ENCODE measurements at regions not wholly inside any gene's neighbourhood (a gene's known extent, or its start where the extent isn't known, plus 50 kb on each side); places are given as distances from the start of the nearest gene placed in this dataset.

- TF ChIP-seq EZH2 (IDR thresholded peaks at IDR 0.05; ENCODE audit: borderline replicate concordance, low read length), result no peak
- TF ChIP-seq, protein P1, sequence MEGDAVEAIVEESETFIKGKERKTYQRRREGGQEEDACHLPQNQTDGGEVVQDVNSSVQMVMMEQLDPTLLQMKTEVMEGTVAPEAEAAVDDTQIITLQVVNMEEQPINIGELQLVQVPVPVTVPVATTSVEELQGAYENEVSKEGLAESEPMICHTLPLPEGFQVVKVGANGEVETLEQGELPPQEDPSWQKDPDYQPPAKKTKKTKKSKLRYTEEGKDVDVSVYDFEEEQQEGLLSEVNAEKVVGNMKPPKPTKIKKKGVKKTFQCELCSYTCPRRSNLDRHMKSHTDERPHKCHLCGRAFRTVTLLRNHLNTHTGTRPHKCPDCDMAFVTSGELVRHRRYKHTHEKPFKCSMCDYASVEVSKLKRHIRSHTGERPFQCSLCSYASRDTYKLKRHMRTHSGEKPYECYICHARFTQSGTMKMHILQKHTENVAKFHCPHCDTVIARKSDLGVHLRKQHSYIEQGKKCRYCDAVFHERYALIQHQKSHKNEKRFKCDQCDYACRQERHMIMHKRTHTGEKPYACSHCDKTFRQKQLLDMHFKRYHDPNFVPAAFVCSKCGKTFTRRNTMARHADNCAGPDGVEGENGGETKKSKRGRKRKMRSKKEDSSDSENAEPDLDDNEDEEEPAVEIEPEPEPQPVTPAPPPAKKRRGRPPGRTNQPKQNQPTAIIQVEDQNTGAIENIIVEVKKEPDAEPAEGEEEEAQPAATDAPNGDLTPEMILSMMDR (conservative IDR thresholded peaks at IDR 0.05 in 1 of 2, IDR thresholded peaks at IDR 0.05 in 1 of 2; ENCODE audit: extremely low read depth in 1 of 2, insufficient read depth in 1 of 2, low read depth in 1 of 2, low read length in 2 of 2), result no peak
These were observed 141.6 kb upstream of the CXCR4 start for GRCh38 chr2:136259551-136259950.

All from mammary epithelial cell (primary cell).